H9 (cell line): ENCODE measurements at regions not wholly inside any gene's neighbourhood (a gene's known extent, or its start where the extent isn't known, plus 50 kb on each side); places are given as distances from the start of the nearest gene placed in this dataset.

ENCODE experiments used
- DNase-seq: peaks from one replicate; pipeline ENCODE4 v3.0.0-alpha.2; 2017
- H2AFZ ChIP-seq: one replicate; pipeline ENCODE4 v1.6.1; 2013; ENCODE audit warnings: mild to moderate bottlenecking, low read length, control low read depth, moderate library complexity
- H2AK5ac ChIP-seq: 2 replicates; pipeline ENCODE4 v1.6.1; 2013; ENCODE audit warnings: low read length, control low read depth, mixed read lengths; ENCODE audit not compliant: insufficient read length
- H2BK120ac ChIP-seq: one replicate; pipeline ENCODE4 v1.6.1; 2013; ENCODE audit warnings: low read depth, mild to moderate bottlenecking, low read length, control low read depth, inconsistent platforms; ENCODE audit not compliant: poor library complexity, severe bottlenecking
- H2BK12ac ChIP-seq: 2 replicates; pipeline ENCODE4 v1.6.1; 2013; ENCODE audit warnings: low read length, control low read depth, mixed read lengths, low read depth; ENCODE audit not compliant: insufficient read length
- H2BK15ac ChIP-seq: 2 replicates; pipeline ENCODE4 v1.6.1; 2013; ENCODE audit warnings: low read depth, low read length, control low read depth
- H2BK20ac ChIP-seq: one replicate; pipeline ENCODE4 v1.6.1; 2013; ENCODE audit warnings: low read depth, mild to moderate bottlenecking, low read length, control low read depth, inconsistent platforms; ENCODE audit not compliant: poor library complexity, severe bottlenecking
- H2BK5ac ChIP-seq: 2 replicates; pipeline ENCODE4 v1.6.1; 2013; ENCODE audit warnings: low read length, control low read depth, mixed read lengths; ENCODE audit not compliant: insufficient read length
- H3K14ac ChIP-seq: 2 replicates; pipeline ENCODE4 v1.6.1; 2013; ENCODE audit warnings: low read length, control low read depth; ENCODE audit not compliant: insufficient read depth
- H3K18ac ChIP-seq: 2 replicates; pipeline ENCODE4 v1.6.1; 2013; ENCODE audit warnings: low read depth, mild to moderate bottlenecking, mixed read lengths, low read length, control low read depth; ENCODE audit not compliant: insufficient read length
- H3K23ac ChIP-seq: 2 replicates; pipeline ENCODE4 v1.6.1; 2013; ENCODE audit warnings: low read length, control low read depth, mixed read lengths, low read depth; ENCODE audit not compliant: insufficient read length
- H3K23me2 ChIP-seq: 2 replicates; pipeline ENCODE4 v1.6.1; 2013; ENCODE audit warnings: low read depth, mild to moderate bottlenecking, mixed read lengths, low read length, control low read depth; ENCODE audit not compliant: insufficient read length, poor library complexity, severe bottlenecking
- H3K27ac ChIP-seq: 2 replicates; pipeline ENCODE4 v1.5.1; 2013; ENCODE audit warnings: low read length, control low read depth, mixed read lengths, low read depth; ENCODE audit not compliant: insufficient read length
- H3K27me3 ChIP-seq: 2 replicates; pipeline ENCODE4 v1.6.1; 2013; ENCODE audit warnings: low read length, control low read depth, inconsistent platforms; ENCODE audit not compliant: insufficient read depth
- H3K4ac ChIP-seq: 2 replicates; pipeline ENCODE4 v1.6.1; 2013; ENCODE audit warnings: low read depth, mild to moderate bottlenecking, control low read depth, inconsistent platforms, low read length, moderate library complexity
- H3K4me1 ChIP-seq: 2 replicates; pipeline ENCODE4 v1.6.1; 2013; ENCODE audit warnings: low read length, control low read depth, inconsistent platforms; ENCODE audit not compliant: insufficient read depth
- H3K4me2 ChIP-seq: 2 replicates; pipeline ENCODE4 v1.6.1; 2013; ENCODE audit warnings: low read length, control low read depth, mixed read lengths; ENCODE audit not compliant: insufficient read length, insufficient read depth
- H3K56ac ChIP-seq: 2 replicates; pipeline ENCODE4 v1.6.1; 2013; ENCODE audit warnings: low read depth, mild to moderate bottlenecking, mixed read lengths, low read length, control low read depth; ENCODE audit not compliant: insufficient read length
- H3K79me1 ChIP-seq: 2 replicates; pipeline ENCODE4 v1.6.1; 2013; ENCODE audit warnings: low read depth, mild to moderate bottlenecking, moderate library complexity, low read length, control low read depth, inconsistent platforms; ENCODE audit not compliant: insufficient read depth, poor library complexity, severe bottlenecking
- H3K79me2 ChIP-seq: 2 replicates; pipeline ENCODE4 v1.6.1; 2013; ENCODE audit warnings: low read length, control low read depth, inconsistent platforms; ENCODE audit not compliant: insufficient read depth
- H3K9ac ChIP-seq: 2 replicates; pipeline ENCODE4 v1.6.1; 2013; ENCODE audit warnings: low read length, control low read depth, mixed read lengths; ENCODE audit not compliant: insufficient read length; ENCODE audit errors: extremely low read depth
- H3K9me3 ChIP-seq: one replicate; pipeline ENCODE4 v1.6.1; 2013; ENCODE audit warnings: low read depth, low read length, inconsistent platforms; ENCODE audit not compliant: control insufficient read depth
- H3T11ph ChIP-seq: one replicate; pipeline ENCODE4 v1.6.1; 2013; ENCODE audit warnings: mild to moderate bottlenecking, low read length, control low read depth, inconsistent platforms
- H4K20me1 ChIP-seq: one replicate; pipeline ENCODE4 v1.6.1; 2013; ENCODE audit not compliant: control insufficient read depth, insufficient read length, insufficient read depth
- H4K5ac ChIP-seq: 2 replicates; pipeline ENCODE4 v1.6.1; 2013; ENCODE audit warnings: low read depth, mild to moderate bottlenecking, mixed read lengths, low read length, control low read depth; ENCODE audit not compliant: insufficient read length
- H4K8ac ChIP-seq: replicated peaks from 2 replicates; pipeline ENCODE4 v1.6.1; 2013; ENCODE audit warnings: low read length, control low read depth, mixed read lengths, low read depth; ENCODE audit not compliant: insufficient read length
- H4K91ac ChIP-seq: 2 replicates; pipeline ENCODE4 v1.6.1; 2013; ENCODE audit warnings: low read depth, mild to moderate bottlenecking, moderate library complexity, mixed read lengths, low read length, control low read depth; ENCODE audit not compliant: insufficient read length
- H3K27ac Mint-ChIP-seq, 3 experiments: 2 replicates in 2 of 3; 3 replicates in 1 of 3; pipeline ENCODE4 v1.8.0; 2020 to 2021; ENCODE audit warnings: mixed read lengths in 3 of 3, mild to moderate bottlenecking in 1 of 3, moderate library complexity in 1 of 3
- H3K27me3 Mint-ChIP-seq: 2 replicates; pipeline ENCODE4 v1.8.0; 2021; ENCODE audit warnings: low read depth, mild to moderate bottlenecking, moderate library complexity, mixed read lengths
- H3K36me3 Mint-ChIP-seq, 3 experiments: 2 replicates in 2 of 3; 3 replicates in 1 of 3; pipeline ENCODE4 v1.8.0; 2020 to 2021; ENCODE audit warnings: low read depth in 3 of 3, mixed read lengths in 3 of 3; ENCODE audit not compliant: insufficient read depth in 1 of 3
- H3K4me1 Mint-ChIP-seq, 2 experiments: 2 replicates each; pipeline ENCODE4 v1.8.0; 2020; ENCODE audit warnings: mixed read lengths in 2 of 2
- H3K4me3 Mint-ChIP-seq, 2 experiments: 2 replicates in 1 of 2; 3 replicates in 1 of 2; pipeline ENCODE4 v1.8.0; 2020 to 2021; ENCODE audit warnings: mild to moderate bottlenecking in 2 of 2, mixed read lengths in 2 of 2, moderate library complexity in 1 of 2
- H3K9me3 Mint-ChIP-seq, 2 experiments: 2 replicates in 1 of 2; 3 replicates in 1 of 2; pipeline ENCODE4 v1.8.0; 2020; ENCODE audit warnings: mild to moderate bottlenecking in 2 of 2, mixed read lengths in 2 of 2, moderate library complexity in 1 of 2
- WGBS: extraction: QIAGEN DNeasy Blood & Tissue Kit; methylation state at CpG from one replicate; pipeline ENCODE4 v1.1.7; 2013; ENCODE audit warnings: missing lambda C conversion rate, low lambda C conversion rate, mixed read lengths; ENCODE audit not compliant: insufficient read length; ENCODE audit errors: extremely low coverage; 5-methylcytosine and 5-hydroxymethylcytosine counted together
- TF ChIP-seq, protein P1 (sequence below): fragments of 200-600 bp; sonication (generic); conservative IDR thresholded peaks from 3 replicates; pipeline ENCODE4 v1.8.0; 2021; ENCODE audit warnings: antibody characterized with exemption, mild to moderate bottlenecking

DNA sequence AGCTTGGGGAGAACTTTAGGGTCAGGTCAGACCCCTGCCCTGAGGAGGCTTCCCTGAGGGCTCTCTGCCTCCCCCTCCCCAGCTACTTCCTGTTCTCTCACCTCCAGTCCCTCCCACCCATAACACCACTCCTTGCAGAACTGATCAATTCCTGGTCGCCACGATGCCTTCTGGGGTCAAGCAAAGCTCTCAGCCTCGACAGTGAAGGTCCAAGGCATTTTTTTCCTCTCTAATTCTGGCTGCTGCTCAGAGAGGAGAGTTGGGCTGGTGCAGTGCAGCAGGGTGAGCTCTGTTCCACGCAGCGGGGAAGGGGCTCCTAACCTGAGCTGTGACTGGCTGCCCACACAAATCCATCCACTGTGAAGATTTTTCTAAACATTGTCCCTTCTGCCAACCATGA is 628.4 kb downstream of the BRD1 start:
- TF ChIP-seq, protein P1, sequence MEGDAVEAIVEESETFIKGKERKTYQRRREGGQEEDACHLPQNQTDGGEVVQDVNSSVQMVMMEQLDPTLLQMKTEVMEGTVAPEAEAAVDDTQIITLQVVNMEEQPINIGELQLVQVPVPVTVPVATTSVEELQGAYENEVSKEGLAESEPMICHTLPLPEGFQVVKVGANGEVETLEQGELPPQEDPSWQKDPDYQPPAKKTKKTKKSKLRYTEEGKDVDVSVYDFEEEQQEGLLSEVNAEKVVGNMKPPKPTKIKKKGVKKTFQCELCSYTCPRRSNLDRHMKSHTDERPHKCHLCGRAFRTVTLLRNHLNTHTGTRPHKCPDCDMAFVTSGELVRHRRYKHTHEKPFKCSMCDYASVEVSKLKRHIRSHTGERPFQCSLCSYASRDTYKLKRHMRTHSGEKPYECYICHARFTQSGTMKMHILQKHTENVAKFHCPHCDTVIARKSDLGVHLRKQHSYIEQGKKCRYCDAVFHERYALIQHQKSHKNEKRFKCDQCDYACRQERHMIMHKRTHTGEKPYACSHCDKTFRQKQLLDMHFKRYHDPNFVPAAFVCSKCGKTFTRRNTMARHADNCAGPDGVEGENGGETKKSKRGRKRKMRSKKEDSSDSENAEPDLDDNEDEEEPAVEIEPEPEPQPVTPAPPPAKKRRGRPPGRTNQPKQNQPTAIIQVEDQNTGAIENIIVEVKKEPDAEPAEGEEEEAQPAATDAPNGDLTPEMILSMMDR: no peak
- Mint-ChIP-seq H3K27ac (no peak overlapping the region), H3K36me3 (no peaks in the 10 kb centered on the region), H3K4me3 (no peak overlapping the region), H3K9me3 (no peaks in the 10 kb centered on the region), H3K4me1 (peaks cover 11 to 18% of the 10 kb centered on the region in 2 experiments), H3K27me3 (peaks cover 29% of the 10 kb centered on the region)
- H3K14ac ChIP-seq: no peak overlapping the region
- H4K20me1 ChIP-seq: no peaks in the 10 kb centered on the region
- no peak overlapping the region for H3K18ac ChIP-seq
- no peak overlapping the region for H3K9ac ChIP-seq
- H2BK5ac ChIP-seq: no peak overlapping the region
- H3K4me2 ChIP-seq: no peak overlapping the region
- no CpG with 5 or more reads among the region's 5 CpGs for WGBS
- no peak overlapping the region for H3K27ac ChIP-seq
- H3K56ac ChIP-seq: no peak overlapping the region
- H2BK15ac ChIP-seq: no peak overlapping the region
- H4K8ac ChIP-seq: no peak overlapping the region
- peak; percentile 10 for DNase-seq
- no peak overlapping the region for H2BK120ac ChIP-seq
- no peak overlapping the region for H3K4ac ChIP-seq
- H3K27me3 ChIP-seq: no peaks in the 10 kb centered on the region
- no peaks in the 10 kb centered on the region for H3K4me1 ChIP-seq
- H2AFZ ChIP-seq: no peak overlapping the region
- H3T11ph ChIP-seq: no peak overlapping the region
- no peak overlapping the region for H3K23ac ChIP-seq
- no peaks in the 10 kb centered on the region for H3K9me3 ChIP-seq
- H2AK5ac ChIP-seq: no peak overlapping the region
- H4K5ac ChIP-seq: no peak overlapping the region
- no peaks in the 10 kb centered on the region for H3K79me2 ChIP-seq
- no peak overlapping the region for H2BK12ac ChIP-seq
- no peaks in the 10 kb centered on the region for H3K23me2 ChIP-seq
- H2BK20ac ChIP-seq: no peak overlapping the region
- H4K91ac ChIP-seq: no peak overlapping the region
- H3K79me1 ChIP-seq: no peaks in the 10 kb centered on the region
